Colon (tissue), 2 donors: ENCODE measurements at regions not wholly inside any gene's neighbourhood (a gene's known extent, or its start where the extent isn't known, plus 50 kb on each side); places are given as distances from the start of the nearest gene placed in this dataset.

Source experiments
- FAIRE-seq: peaks from 2 replicates; lab custom pipeline; 2012; peaks lifted over from hg19 to GRCh38; lab: Jason Lieb, UNC
- donor health status: control.
- donor health status: control.

- no peak for FAIRE-seq
These were observed 52.5 kb upstream of the C11orf58 start for GRCh38 chr11:16685914-16686313.

- no peak for FAIRE-seq
These were observed 59.9 kb upstream of the C11orf58 start for GRCh38 chr11:16678466-16679116.

- no peak for FAIRE-seq
These were observed 68.5 kb upstream of the C11orf58 start for GRCh38 chr11:16669799-16670415.

GRCh38 chr11:16632295-16633200, 105.9 kb upstream of the C11orf58 start:
- FAIRE-seq: no peak

- FAIRE-seq: no peak
These were observed 107.8 kb upstream of the C11orf58 start for GRCh38 chr11:16630651-16631050.

- no peak for FAIRE-seq
These were observed 120.0 kb upstream of the C11orf58 start for GRCh38 chr11:16618431-16618830.

- FAIRE-seq: no peak
These were observed 123.0 kb upstream of the C11orf58 start for GRCh38 chr11:16615480-16615879.

GRCh38 chr11:16613512-16614381, 124.7 kb upstream of the C11orf58 start:
- no peak for FAIRE-seq

GRCh38 chr11:16613262-16613511, 125.3 kb upstream of the C11orf58 start:
- FAIRE-seq: no peak

GRCh38 chr11:16612566-16613261, 125.7 kb upstream of the C11orf58 start:
- no peak for FAIRE-seq

GRCh38 chr11:16611926-16612565, 126.4 kb upstream of the C11orf58 start:
- FAIRE-seq: no peak

GRCh38 chr11:16611401-16611921, 127.0 kb upstream of the C11orf58 start:
- no peak for FAIRE-seq

GRCh38 chr11:16610738-16611388, 127.6 kb upstream of the C11orf58 start:
- no peak for FAIRE-seq

- FAIRE-seq: no peak
These were observed 128.2 kb upstream of the C11orf58 start for GRCh38 chr11:16610213-16610737.

- FAIRE-seq: no peak
These were observed 128.7 kb upstream of the C11orf58 start for GRCh38 chr11:16609769-16610168.

- no peak for FAIRE-seq
These were observed 130.5 kb upstream of the C11orf58 start for GRCh38 chr11:16607675-16608644.

GRCh38 chr11:16606784-16607674, 131.4 kb upstream of the C11orf58 start:
- no peak for FAIRE-seq
